Activated CD4-positive, alpha-beta T cell treated with anti-CD3 and anti-CD28 coated beads, Interleukin-2, amount 50 U/mL, for 16 hours (primary cell): ENCODE measurements at regions not wholly inside any gene's neighbourhood (a gene's known extent, or its start where the extent isn't known, plus 50 kb on each side); places are given as distances from the start of the nearest gene placed in this dataset.

ENCODE experiments used
- DNase-seq: peaks from one replicate; pipeline ENCODE4 v3.0.0-alpha.2; 2020

- no peak for DNase-seq
Observed at GRCh38 chr13:112322557-112322956, 53.6 kb upstream of the SPACA7 start.

- no peak for DNase-seq
Observed at GRCh38 chr13:112324116-112324515, 52.0 kb upstream of the SPACA7 start.

- no peak for DNase-seq
Observed at GRCh38 chr13:112325142-112325808, 50.9 kb upstream of the SPACA7 start.

GRCh38 chr13:112325920-112326645, 50.1 kb upstream of the SPACA7 start:
- no peak for DNase-seq
